SH-SY5Y (cell line): ENCODE measurements at regions not wholly inside any gene's neighbourhood (a gene's known extent, or its start where the extent isn't known, plus 50 kb on each side); places are given as distances from the start of the nearest gene placed in this dataset.

ENCODE experiments used
- GATA2 ChIP-seq: IDR thresholded peaks from 2 replicates; pipeline ENCODE4 v1.6.1; 2011; ENCODE audit warnings: mild to moderate bottlenecking, low read depth, low read length
- GATA3 ChIP-seq: IDR thresholded peaks from 2 replicates; pipeline ENCODE4 v1.6.1; 2011; ENCODE audit warnings: low read depth, mild to moderate bottlenecking, low read length, moderate library complexity

- TF ChIP-seq GATA3 (no peak), GATA2 (no peak)
These were observed 127.4 kb upstream of the ZPLD1 start for GRCh38 chr3:102307442-102307841.
